ENCODE measurements at regions not wholly inside any gene's neighbourhood (a gene's known extent, or its start where the extent isn't known, plus 50 kb on each side); places are given as distances from the start of the nearest gene placed in this dataset.

DNA sequence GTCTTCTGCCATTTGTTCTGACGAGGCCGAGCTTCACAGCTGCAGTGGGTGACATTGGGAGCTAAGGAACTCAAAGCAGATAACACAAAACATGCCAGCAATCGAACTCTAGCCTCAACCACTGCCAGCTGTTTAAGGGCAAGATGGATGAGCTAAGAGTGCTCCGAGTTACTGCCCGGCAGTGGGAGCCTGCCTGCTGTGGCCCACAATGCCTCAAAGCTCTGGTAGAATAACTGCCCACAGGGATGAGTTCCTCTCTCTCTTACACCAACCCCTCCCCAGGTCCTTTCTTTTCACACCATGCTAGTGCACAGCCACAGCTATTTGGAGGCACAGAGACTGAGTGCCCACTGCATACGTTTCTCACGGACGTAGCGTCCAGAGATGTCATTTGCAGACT is 330.5 kb downstream of the FGF9 start:
- DNase-seq (ENCODE audit: low read depth in 1 of 2, low spot score in 2 of 2) (no peak), FAIRE-seq (no peak)
- no peak overlapping the region for H3K4ac ChIP-seq (replicated peaks; ENCODE audit: insufficient read length, low read depth, low read length)
- WGBS, 2 experiments (ENCODE audit: extremely low coverage in 1 of 2, insufficient coverage in 1 of 2, insufficient read length in 1 of 2, insufficient replicate concordance in 2 of 2, low coverage in 1 of 2, low lambda C conversion rate in 2 of 2, missing lambda C conversion rate in 1 of 2): 93% methylated on average over 9 of the region's 9 CpGs; no CpG with 5 or more reads in 1 of the 2 experiments
- H3K4me2 ChIP-seq (ENCODE audit: insufficient read depth in 1 of 2, low read depth in 2 of 2, low read length in 2 of 2): no peak overlapping the region
- no peak overlapping the region for H2BK20ac ChIP-seq (ENCODE audit: low read length)
- H2AFZ ChIP-seq (ENCODE audit: low read length): no peak overlapping the region
- no peak overlapping the region for H3K27ac ChIP-seq (ENCODE audit: low read depth, low read length)
- H3K56ac ChIP-seq (replicated peaks; ENCODE audit: insufficient read length, low read depth, low read length): no peak overlapping the region
- H2BK15ac ChIP-seq (ENCODE audit: low read length): no peak overlapping the region
- no peak overlapping the region for H2BK120ac ChIP-seq (replicated peaks; ENCODE audit: low read depth, low read length)
- H4K91ac ChIP-seq (replicated peaks; ENCODE audit: insufficient read length, low read length): no peak overlapping the region
- no peak overlapping the region for H3K9ac ChIP-seq (replicated peaks in 1 of 4; ENCODE audit: extremely low read depth in 1 of 4, low read depth in 3 of 4, low read length in 3 of 4)
- H4K8ac ChIP-seq (ENCODE audit: extremely low read depth, insufficient read depth, low read length): no peak overlapping the region
- H3K27me3 ChIP-seq (replicated peaks in 1 of 4; ENCODE audit: control insufficient read depth in 3 of 4, extremely low read depth in 1 of 4, insufficient read depth in 3 of 4, low read length in 3 of 4): no peaks in the 10 kb centered on the region
- no peak overlapping the region for H3K4me3 ChIP-seq (ENCODE audit: extremely low read depth in 1 of 4, insufficient read depth in 2 of 4, low read depth in 3 of 4, low read length in 4 of 4)
- no peaks in the 10 kb centered on the region for H3K79me1 ChIP-seq (ENCODE audit: low read depth, low read length)
- no peaks in the 10 kb centered on the region for H3K23me2 ChIP-seq (ENCODE audit: low read depth, low read length)
- H3K14ac ChIP-seq (ENCODE audit: insufficient read length): no peak overlapping the region
- H2BK5ac ChIP-seq (ENCODE audit: low read depth, low read length): no peak overlapping the region
- no peak overlapping the region for H3K23ac ChIP-seq (ENCODE audit: insufficient read length)
- H2BK12ac ChIP-seq (ENCODE audit: low read depth, low read length): no peak overlapping the region
- H3K4me1 ChIP-seq (replicated peaks in 1 of 4; ENCODE audit: control insufficient read depth in 3 of 4, insufficient read depth in 4 of 4, low read length in 3 of 4): no peaks in the 10 kb centered on the region
- no peak overlapping the region for H3K18ac ChIP-seq (ENCODE audit: extremely low read depth, low read length)
- POLR2A ChIA-PET (ENCODE audit: partially characterized antibody): no interaction called here
- H3K36me3 ChIP-seq (ENCODE audit: control insufficient read depth in 2 of 4, insufficient read depth in 4 of 4, low read length in 3 of 4): no peaks in the 10 kb centered on the region
- no peak overlapping the region for H4K5ac ChIP-seq (ENCODE audit: insufficient read length, low read depth, low read length)
- CTCF ChIA-PET (ENCODE audit: partially characterized antibody): interaction anchor here (0.7 kb wide), 1 partner anchor 22 kb away, joined by 3 read pairs; no protein-coding TSS in a partner anchor
- H4K20me1 ChIP-seq (replicated peaks in 1 of 2; ENCODE audit: control insufficient read depth in 1 of 2, insufficient read depth in 2 of 2, low read length in 2 of 2): no peaks in the 10 kb centered on the region
- no peaks in the 10 kb centered on the region for H3K9me3 ChIP-seq (ENCODE audit: insufficient read depth in 2 of 2, low read depth in 1 of 2, low read length in 1 of 2)
- no peaks in the 10 kb centered on the region for H3K79me2 ChIP-seq (ENCODE audit: control insufficient read depth in 1 of 2, insufficient read depth in 2 of 2, low read length in 2 of 2)
- H2AK5ac ChIP-seq (ENCODE audit: low read depth, low read length): no peak overlapping the region
- no peak for TF ChIP-seq SIN3A (conservative IDR thresholded peaks at IDR 0.05 in 1 of 2, IDR thresholded peaks at IDR 0.05 in 1 of 2; ENCODE audit: low read depth in 1 of 2, low read length in 2 of 2)
- TF ChIP-seq CTBP2 (IDR thresholded peaks at IDR 0.05; ENCODE audit: borderline replicate concordance, insufficient read depth, insufficient read length, low read length): no peak
- TF ChIP-seq BRCA1 (IDR thresholded peaks at IDR 0.05; ENCODE audit: low read depth, low read length): no peak
- no peak for TF ChIP-seq FOSL1 (IDR thresholded peaks at IDR 0.05; ENCODE audit: insufficient read depth, low read depth, low read length)
